ENCODE measurements at regions not wholly inside any gene's neighbourhood (a gene's known extent, or its start where the extent isn't known, plus 50 kb on each side); places are given as distances from the start of the nearest gene placed in this dataset.
A peak's percentile ranks its signal among the peaks of the same experiment; 100 is the strongest.

GRCh38 chr3:187833799-187834578 lies 88.7 kb upstream of the BCL6 start:
- Mint-ChIP-seq H3K4me1 (peaks cover 19% of the 10 kb centered on the region), H3K9me3 (peaks cover 7% of the 10 kb centered on the region), H3K27me3 (no peaks in the 10 kb centered on the region), H3K36me3 (peaks cover 4% of the 10 kb centered on the region), H3K27ac (peak overlapping the region; percentile 14), H3K4me3 (no peak overlapping the region)
- peak; percentile 17 for DNase-seq

- Mint-ChIP-seq H3K9me3 (peaks cover 6% of the 10 kb centered on the region), H3K4me1 (peaks cover 15% of the 10 kb centered on the region), H3K27ac (no peak overlapping the region), H3K36me3 (peaks cover 4% of the 10 kb centered on the region), H3K27me3 (no peaks in the 10 kb centered on the region), H3K4me3 (no peak overlapping the region)
- no peak for DNase-seq
Measured at GRCh38 chr3:187836823-187837770, 91.8 kb upstream of the BCL6 start.

- Mint-ChIP-seq H3K27me3 (no peaks in the 10 kb centered on the region), H3K36me3 (peaks cover 4% of the 10 kb centered on the region), H3K9me3 (peaks cover 6% of the 10 kb centered on the region), H3K4me3 (no peak overlapping the region), H3K27ac (no peak overlapping the region), H3K4me1 (peaks cover 13% of the 10 kb centered on the region)
- DNase-seq = no peak
Measured at GRCh38 chr3:187838016-187838540, 92.8 kb upstream of the BCL6 start.

- H3K9me3 Mint-ChIP-seq = peaks cover 5% of the 10 kb centered on the region
- H3K27ac Mint-ChIP-seq = no peak overlapping the region
- DNase-seq = no peak
Measured at GRCh38 chr3:187839422-187839821, 94.2 kb upstream of the BCL6 start.

GRCh38 chr3:187840856-187841255 lies 95.6 kb upstream of the BCL6 start:
- no peaks in the 10 kb centered on the region for H3K9me3 Mint-ChIP-seq
- no peak for DNase-seq
- H3K27ac Mint-ChIP-seq = no peak overlapping the region
- no peaks in the 10 kb centered on the region for H3K36me3 Mint-ChIP-seq
- H3K4me1 Mint-ChIP-seq = no peaks in the 10 kb centered on the region
- no peak overlapping the region for H3K4me3 Mint-ChIP-seq
- H3K27me3 Mint-ChIP-seq = peaks cover 5% of the 10 kb centered on the region

More at GRCh38 chr3:187839422-187839821, 94.2 kb upstream of the BCL6 start:
- Mint-ChIP-seq H3K4me1 (peaks cover 6% of the 10 kb centered on the region), H3K27me3 (no peaks in the 10 kb centered on the region), H3K36me3 (peaks cover 4% of the 10 kb centered on the region), H3K4me3 (no peak overlapping the region)

GRCh38 chr3:187841560-187841959 lies 96.3 kb upstream of the BCL6 start:
- no peaks in the 10 kb centered on the region for H3K36me3 Mint-ChIP-seq
- H3K27me3 Mint-ChIP-seq = peaks cover 5% of the 10 kb centered on the region
- no peak overlapping the region for H3K4me3 Mint-ChIP-seq
- H3K9me3 Mint-ChIP-seq = no peaks in the 10 kb centered on the region
- no peaks in the 10 kb centered on the region for H3K4me1 Mint-ChIP-seq
- H3K27ac Mint-ChIP-seq = no peak overlapping the region
- DNase-seq = no peak

GRCh38 chr3:187843654-187844053 lies 98.4 kb upstream of the BCL6 start:
- Mint-ChIP-seq H3K27ac (no peak overlapping the region), H3K9me3 (no peaks in the 10 kb centered on the region), H3K36me3 (no peaks in the 10 kb centered on the region), H3K27me3 (peaks cover 5% of the 10 kb centered on the region), H3K4me3 (no peak overlapping the region), H3K4me1 (no peaks in the 10 kb centered on the region)
- DNase-seq = no peak

- peaks cover 5% of the 10 kb centered on the region for H3K27me3 Mint-ChIP-seq
- H3K4me1 Mint-ChIP-seq = no peaks in the 10 kb centered on the region
- H3K9me3 Mint-ChIP-seq = no peaks in the 10 kb centered on the region
- H3K36me3 Mint-ChIP-seq = no peaks in the 10 kb centered on the region
- H3K4me3 Mint-ChIP-seq = no peak overlapping the region
- DNase-seq = no peak
- no peak overlapping the region for H3K27ac Mint-ChIP-seq
Measured at GRCh38 chr3:187844708-187845107, 99.4 kb upstream of the BCL6 start.

- Mint-ChIP-seq H3K4me1 (no peaks in the 10 kb centered on the region), H3K9me3 (peaks cover 2% of the 10 kb centered on the region), H3K27me3 (peaks cover 5% of the 10 kb centered on the region), H3K27ac (no peak overlapping the region), H3K4me3 (no peak overlapping the region), H3K36me3 (peaks cover 2% of the 10 kb centered on the region)
- no peak for DNase-seq
Measured at GRCh38 chr3:187845826-187846225, 100.6 kb upstream of the BCL6 start.

GRCh38 chr3:187848401-187848800 lies 103.1 kb upstream of the BCL6 start:
- peaks cover 5% of the 10 kb centered on the region for H3K36me3 Mint-ChIP-seq
- H3K4me1 Mint-ChIP-seq = no peaks in the 10 kb centered on the region
- no peak for DNase-seq
- no peak overlapping the region for H3K27ac Mint-ChIP-seq
- peaks cover 5% of the 10 kb centered on the region for H3K27me3 Mint-ChIP-seq
- no peak overlapping the region for H3K4me3 Mint-ChIP-seq
- peaks cover 13% of the 10 kb centered on the region for H3K9me3 Mint-ChIP-seq

GRCh38 chr3:187849016-187849654 lies 103.9 kb upstream of the BCL6 start:
- H3K36me3 Mint-ChIP-seq = peaks cover 5% of the 10 kb centered on the region
- H3K27ac Mint-ChIP-seq = no peak overlapping the region
- H3K4me1 Mint-ChIP-seq = no peaks in the 10 kb centered on the region
- H3K27me3 Mint-ChIP-seq = peaks cover 5% of the 10 kb centered on the region
- DNase-seq = no peak
- no peak overlapping the region for H3K4me3 Mint-ChIP-seq
- peaks cover 13% of the 10 kb centered on the region for H3K9me3 Mint-ChIP-seq

GRCh38 chr3:187850258-187850921 lies 105.1 kb upstream of the BCL6 start:
- peaks cover 5% of the 10 kb centered on the region for H3K36me3 Mint-ChIP-seq
- DNase-seq = no peak
- no peaks in the 10 kb centered on the region for H3K4me1 Mint-ChIP-seq
- no peaks in the 10 kb centered on the region for H3K27me3 Mint-ChIP-seq
- no peak overlapping the region for H3K27ac Mint-ChIP-seq
- H3K9me3 Mint-ChIP-seq = peaks cover 13% of the 10 kb centered on the region
- no peak overlapping the region for H3K4me3 Mint-ChIP-seq

- Mint-ChIP-seq H3K27me3 (no peaks in the 10 kb centered on the region), H3K27ac (no peak overlapping the region), H3K4me3 (no peak overlapping the region), H3K9me3 (peaks cover 13% of the 10 kb centered on the region), H3K4me1 (no peaks in the 10 kb centered on the region), H3K36me3 (peaks cover 5% of the 10 kb centered on the region)
- no peak for DNase-seq
Measured at GRCh38 chr3:187852842-187853730, 107.8 kb upstream of the BCL6 start.

GRCh38 chr3:187855131-187855530 lies 109.9 kb upstream of the BCL6 start:
- Mint-ChIP-seq H3K36me3 (peaks cover 7% of the 10 kb centered on the region), H3K27me3 (peaks cover 3% of the 10 kb centered on the region), H3K4me3 (no peak overlapping the region), H3K4me1 (no peaks in the 10 kb centered on the region), H3K27ac (no peak overlapping the region), H3K9me3 (peaks cover 14% of the 10 kb centered on the region)
- DNase-seq = no peak
